Cardiac muscle cell (in vitro differentiated cells and primary cell): ENCODE measurements at regions not wholly inside any gene's neighbourhood (a gene's known extent, or its start where the extent isn't known, plus 50 kb on each side); places are given as distances from the start of the nearest gene placed in this dataset.

Experiments
- DNase-seq, 2 donors: peaks; one replicate each; pipeline versions ENCODE4 v3.0.0 to v3.0.0-alpha.2; 2010 to 2017; ENCODE audit warnings: low read depth in 1 of 2, low spot score in 1 of 2
- H3K27ac ChIP-seq: fragments of 200-600 bp; sonication (generic); 2 replicates; pipeline ENCODE4 v1.5.1; 2016
- H3K27me3 ChIP-seq: fragments of 200-600 bp; sonication (generic); 2 replicates; pipeline ENCODE4 v1.6.0; 2016; ENCODE audit warnings: control low read depth
- H3K36me3 ChIP-seq: fragments of 200-600 bp; sonication (generic); 2 replicates; pipeline ENCODE4 v1.5.1; 2016; ENCODE audit warnings: control low read depth
- H3K4me1 ChIP-seq: fragments of 200-600 bp; sonication (generic); 2 replicates; pipeline ENCODE4 v1.8.1; 2017; ENCODE audit warnings: low read depth, mild to moderate bottlenecking, mixed run types
- H3K4me3 ChIP-seq: fragments of 200-600 bp; sonication (generic); 2 replicates; pipeline ENCODE4 v1.5.1; 2016; ENCODE audit warnings: mild to moderate bottlenecking
- H3K9me3 ChIP-seq: fragments of 200-600 bp; sonication (generic); 2 replicates; pipeline ENCODE4 v1.5.1; 2017; ENCODE audit warnings: low read depth, mild to moderate bottlenecking, control low read depth
- TF ChIP-seq, protein P1 (sequence below): IDR thresholded peaks from 2 replicates; pipeline ENCODE4 v1.5.1; 2012; ENCODE audit warnings: low read depth, mild to moderate bottlenecking, low read length

GRCh38 chr13:107271227-107271626, 703.3 kb upstream of the ARGLU1 start:
- Histone ChIP-seq H3K9me3 (no peaks in the 10 kb centered on the region), H3K36me3 (no peaks in the 10 kb centered on the region), H3K27ac (no peak overlapping the region), H3K27me3 (no peaks in the 10 kb centered on the region), H3K4me1 (no peaks in the 10 kb centered on the region), H3K4me3 (no peak overlapping the region)
- peak in 1 of 2 donors; percentile 79 for DNase-seq
- TF ChIP-seq, protein P1, sequence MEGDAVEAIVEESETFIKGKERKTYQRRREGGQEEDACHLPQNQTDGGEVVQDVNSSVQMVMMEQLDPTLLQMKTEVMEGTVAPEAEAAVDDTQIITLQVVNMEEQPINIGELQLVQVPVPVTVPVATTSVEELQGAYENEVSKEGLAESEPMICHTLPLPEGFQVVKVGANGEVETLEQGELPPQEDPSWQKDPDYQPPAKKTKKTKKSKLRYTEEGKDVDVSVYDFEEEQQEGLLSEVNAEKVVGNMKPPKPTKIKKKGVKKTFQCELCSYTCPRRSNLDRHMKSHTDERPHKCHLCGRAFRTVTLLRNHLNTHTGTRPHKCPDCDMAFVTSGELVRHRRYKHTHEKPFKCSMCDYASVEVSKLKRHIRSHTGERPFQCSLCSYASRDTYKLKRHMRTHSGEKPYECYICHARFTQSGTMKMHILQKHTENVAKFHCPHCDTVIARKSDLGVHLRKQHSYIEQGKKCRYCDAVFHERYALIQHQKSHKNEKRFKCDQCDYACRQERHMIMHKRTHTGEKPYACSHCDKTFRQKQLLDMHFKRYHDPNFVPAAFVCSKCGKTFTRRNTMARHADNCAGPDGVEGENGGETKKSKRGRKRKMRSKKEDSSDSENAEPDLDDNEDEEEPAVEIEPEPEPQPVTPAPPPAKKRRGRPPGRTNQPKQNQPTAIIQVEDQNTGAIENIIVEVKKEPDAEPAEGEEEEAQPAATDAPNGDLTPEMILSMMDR, result no peak

GRCh38 chr13:107266657-107267056, 698.7 kb upstream of the ARGLU1 start:
- Histone ChIP-seq H3K4me1 (no peaks in the 10 kb centered on the region), H3K27ac (no peak overlapping the region), H3K9me3 (no peaks in the 10 kb centered on the region), H3K4me3 (no peak overlapping the region), H3K27me3 (no peaks in the 10 kb centered on the region), H3K36me3 (no peaks in the 10 kb centered on the region)
- DNase-seq, result peak in 1 of 2 donors; percentile 16
- TF ChIP-seq, protein P1, result no peak

GRCh38 chr13:107258599-107259187, 690.8 kb upstream of the ARGLU1 start:
- no peaks in the 10 kb centered on the region for H3K4me1 ChIP-seq
- no peak overlapping the region for H3K4me3 ChIP-seq
- H3K27me3 ChIP-seq, result no peaks in the 10 kb centered on the region
- no peaks in the 10 kb centered on the region for H3K36me3 ChIP-seq
- DNase-seq, result no peak
- no peak overlapping the region for H3K27ac ChIP-seq
- H3K9me3 ChIP-seq, result no peaks in the 10 kb centered on the region
- TF ChIP-seq, protein P1, result no peak

GRCh38 chr13:107254392-107254791, 686.5 kb upstream of the ARGLU1 start:
- Histone ChIP-seq H3K27ac (no peak overlapping the region), H3K4me3 (no peak overlapping the region), H3K27me3 (no peaks in the 10 kb centered on the region), H3K36me3 (no peaks in the 10 kb centered on the region), H3K9me3 (no peaks in the 10 kb centered on the region), H3K4me1 (no peaks in the 10 kb centered on the region)
- TF ChIP-seq, protein P1, result no peak
- no peak for DNase-seq

GRCh38 chr13:107252428-107252827, 684.5 kb upstream of the ARGLU1 start:
- Histone ChIP-seq H3K27ac (no peak overlapping the region), H3K9me3 (no peaks in the 10 kb centered on the region), H3K4me1 (no peaks in the 10 kb centered on the region), H3K36me3 (no peaks in the 10 kb centered on the region), H3K4me3 (no peak overlapping the region), H3K27me3 (no peaks in the 10 kb centered on the region)
- DNase-seq, result no peak
- TF ChIP-seq, protein P1, result no peak
